ENCODE measurements at regions not wholly inside any gene's neighbourhood (a gene's known extent, or its start where the extent isn't known, plus 50 kb on each side); places are given as distances from the start of the nearest gene placed in this dataset.
"Not testable (repeated sequence)": the region's sequence is repeated elsewhere in the genome, so short reads cannot be mapped to it uniquely, and the experiment has no call there.

DNA sequence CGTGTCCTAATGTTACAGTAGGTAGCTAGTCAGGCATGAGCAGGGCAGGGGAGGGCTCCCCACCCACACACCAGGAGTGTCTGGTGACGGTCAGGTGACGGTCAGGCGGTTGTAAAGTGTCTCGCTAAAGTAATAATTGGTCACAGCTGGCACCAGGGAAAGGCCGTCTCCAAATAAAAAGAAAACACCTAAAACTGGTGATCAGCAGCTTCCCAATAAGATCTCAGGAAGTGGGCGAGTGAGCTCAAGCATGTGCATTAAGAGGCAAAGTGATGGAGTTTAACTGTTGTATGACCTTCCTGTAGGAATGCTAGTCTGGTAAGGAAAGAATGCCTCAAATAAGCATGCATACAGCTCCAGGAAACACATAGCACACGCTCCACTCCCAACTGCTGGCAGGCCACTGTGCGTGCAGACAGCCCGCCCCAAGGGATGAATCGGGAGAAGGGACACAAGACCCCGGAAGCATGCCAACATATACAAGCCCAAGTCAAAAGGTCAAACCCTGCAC lies 177.1 kb downstream of the RNF144A start:
- no peak for DNase-seq

- DNase-seq = no peak
Measured at GRCh38 chr2:7096726-7097352, 179.6 kb downstream of the RNF144A start.

- no peak for DNase-seq
Measured at GRCh38 chr2:7097353-7097895, 180.2 kb downstream of the RNF144A start.

GRCh38 chr2:7098816-7099215 lies 181.6 kb downstream of the RNF144A start:
- no peak for DNase-seq

DNA sequence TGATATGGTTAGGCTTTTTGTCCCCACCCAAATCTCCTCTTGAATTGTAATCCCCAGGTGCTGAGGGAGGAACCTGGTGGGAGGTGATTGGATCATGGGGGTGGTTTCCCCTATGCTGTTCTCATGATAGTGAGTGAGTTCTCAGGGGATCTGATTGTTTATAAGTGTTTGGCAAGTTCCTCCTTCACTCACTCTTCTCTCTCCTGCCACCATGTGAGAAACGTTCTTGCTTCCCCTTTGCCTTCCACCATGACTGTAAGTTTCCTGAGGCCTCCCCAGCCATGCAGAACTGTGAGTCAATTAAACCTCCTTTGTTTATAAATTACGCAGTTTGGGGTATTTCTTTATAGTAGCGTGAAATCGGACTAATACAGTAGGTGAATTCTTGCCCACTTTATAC lies 182.5 kb downstream of the RNF144A start:
- not testable (repeated sequence) for DNase-seq

- DNase-seq = no peak
Measured at GRCh38 chr2:7102826-7103225, 185.6 kb downstream of the RNF144A start.

DNA sequence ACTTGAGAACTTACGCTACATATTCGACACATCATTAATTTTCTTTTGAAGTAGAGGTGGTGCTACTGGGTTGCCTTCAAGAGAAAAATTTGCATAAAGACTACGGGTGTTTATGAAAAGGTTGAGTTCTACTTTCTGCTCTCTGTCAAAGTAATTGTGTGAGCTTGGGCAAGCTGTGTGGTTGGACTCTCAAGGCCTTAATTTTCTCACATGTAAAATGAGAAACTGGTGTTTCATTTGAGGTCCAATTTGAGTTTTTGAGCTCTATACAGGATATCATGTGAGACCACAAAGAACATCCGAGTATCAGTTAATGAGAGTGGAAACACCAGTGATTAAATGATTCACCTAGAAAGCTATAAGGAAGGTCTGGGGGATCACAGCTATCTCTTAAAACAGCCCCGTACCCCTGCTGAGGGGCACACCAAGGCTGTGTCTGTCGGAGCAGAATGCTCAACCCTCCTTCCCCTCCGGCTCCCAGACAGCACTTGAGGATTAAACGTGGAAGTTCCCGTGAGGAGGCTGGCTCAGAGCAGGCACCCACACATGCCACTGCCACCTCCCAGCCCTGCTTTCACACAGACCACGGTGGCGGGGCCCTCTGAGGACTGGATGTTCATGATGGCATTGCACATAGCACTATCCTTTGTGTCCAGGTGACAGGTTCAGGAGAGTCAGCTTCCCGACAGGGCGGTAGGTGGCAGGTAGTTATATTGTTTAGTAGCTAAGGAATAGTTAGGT lies 191.8 kb downstream of the RNF144A start:
- no peak for DNase-seq

DNA sequence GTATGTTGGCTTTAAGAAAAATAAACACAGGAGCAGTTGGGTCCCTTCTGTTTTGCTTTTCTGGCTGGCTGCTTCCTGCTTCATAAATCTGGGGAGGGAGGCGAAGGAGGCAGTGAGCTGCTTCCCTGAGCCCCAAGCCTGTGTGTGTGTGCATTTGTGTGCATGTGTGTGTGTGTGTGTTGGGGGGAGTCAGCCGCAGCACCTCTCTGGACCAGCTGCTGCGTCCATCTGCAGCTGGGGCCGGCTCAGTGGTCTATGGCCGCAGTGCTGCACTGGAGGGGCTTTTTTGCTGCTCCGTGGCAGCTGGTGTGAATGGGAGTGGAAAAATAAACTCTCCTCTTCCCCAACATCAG lies 192.3 kb downstream of the RNF144A start:
- DNase-seq = no peak

- no peak for DNase-seq
Measured at GRCh38 chr2:7111626-7112025, 194.4 kb downstream of the RNF144A start.

DNA sequence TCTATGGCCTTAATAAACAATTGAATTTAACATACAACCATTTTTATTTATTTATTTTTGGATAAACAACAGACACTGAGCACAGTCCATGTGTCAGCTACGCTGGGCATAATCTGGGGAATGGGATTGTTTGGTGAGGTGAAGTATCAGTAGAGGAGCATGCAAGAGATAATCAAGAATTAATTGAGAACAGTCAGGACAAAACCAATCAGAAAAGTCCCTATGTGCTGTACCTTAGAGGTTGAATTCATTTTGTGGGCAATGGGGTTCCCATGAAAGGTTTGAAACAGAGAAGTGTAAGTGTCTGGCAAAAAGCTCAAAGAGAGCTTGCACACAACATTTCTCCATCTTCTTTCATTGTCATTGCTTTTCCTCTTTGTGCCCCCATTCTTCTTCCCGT lies 198.2 kb downstream of the RNF144A start:
- no peak for DNase-seq

- no peak for DNase-seq
Measured at GRCh38 chr2:7115906-7116305, 198.7 kb downstream of the RNF144A start.

DNA sequence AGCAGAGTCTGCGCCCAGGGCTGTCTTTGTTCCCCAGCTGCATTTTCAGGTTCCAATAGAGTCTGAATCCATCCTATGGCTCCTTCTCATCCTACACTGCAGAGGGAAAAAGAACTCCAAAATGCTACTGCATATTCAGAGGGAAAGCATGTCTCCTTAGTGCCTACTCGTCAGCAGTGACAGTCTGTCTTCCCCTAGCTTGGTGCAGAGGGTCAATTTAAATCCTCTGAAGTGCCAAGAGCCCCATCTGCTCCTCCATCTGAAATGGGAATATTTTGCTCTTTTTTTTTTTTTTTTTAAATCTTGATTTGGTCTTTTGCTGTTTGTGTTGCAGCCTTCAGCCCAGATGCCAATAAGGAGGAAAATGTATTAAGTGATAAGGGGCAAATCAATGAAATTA lies 199.3 kb downstream of the RNF144A start:
- no peak for DNase-seq

DNA sequence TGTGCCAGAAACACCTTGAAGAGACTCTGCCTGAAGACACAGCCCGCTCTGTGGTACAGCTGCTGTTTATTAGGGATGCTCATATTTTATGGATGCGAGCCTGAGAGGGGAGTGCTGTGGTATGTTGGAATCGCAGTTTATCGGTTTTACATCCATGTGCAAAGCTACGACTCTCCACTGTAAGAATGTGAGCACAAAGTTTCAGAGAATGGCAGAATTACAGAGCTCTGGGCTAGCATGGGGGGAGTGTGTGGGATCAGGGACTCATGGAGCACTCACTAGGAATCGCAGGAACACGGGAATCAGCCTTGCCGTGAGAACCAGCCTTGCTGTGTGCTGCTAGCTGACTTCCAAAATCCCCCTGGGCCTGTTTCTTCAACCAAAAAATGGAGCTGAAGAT lies 199.9 kb downstream of the RNF144A start:
- no peak for DNase-seq

DNA sequence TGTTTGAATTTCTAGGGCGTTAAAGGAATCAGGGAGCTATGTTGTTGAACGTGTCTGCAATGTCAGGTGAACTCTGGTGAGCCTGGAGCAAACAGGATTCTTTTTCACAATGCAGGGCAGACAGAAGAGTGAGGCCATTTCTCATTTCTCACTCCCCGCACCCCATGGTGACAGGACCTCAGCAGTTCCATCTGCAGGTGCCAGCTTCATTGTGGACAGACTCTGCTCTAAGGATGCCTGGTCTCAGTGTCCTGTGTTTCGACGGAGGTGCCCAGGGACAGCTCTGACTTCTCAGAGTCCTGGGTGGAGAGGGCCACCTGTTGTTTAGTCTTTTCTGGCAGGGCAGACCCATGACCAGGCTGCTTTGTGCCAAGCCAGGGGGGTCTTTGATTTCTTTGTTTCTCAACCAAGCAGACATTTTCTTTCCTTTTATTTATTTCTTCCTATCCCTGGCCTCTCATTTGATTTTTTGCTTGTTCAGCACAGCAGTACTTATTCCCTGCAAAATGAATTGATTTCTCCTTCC lies 201.5 kb downstream of the RNF144A start:
- DNase-seq = no peak

DNA sequence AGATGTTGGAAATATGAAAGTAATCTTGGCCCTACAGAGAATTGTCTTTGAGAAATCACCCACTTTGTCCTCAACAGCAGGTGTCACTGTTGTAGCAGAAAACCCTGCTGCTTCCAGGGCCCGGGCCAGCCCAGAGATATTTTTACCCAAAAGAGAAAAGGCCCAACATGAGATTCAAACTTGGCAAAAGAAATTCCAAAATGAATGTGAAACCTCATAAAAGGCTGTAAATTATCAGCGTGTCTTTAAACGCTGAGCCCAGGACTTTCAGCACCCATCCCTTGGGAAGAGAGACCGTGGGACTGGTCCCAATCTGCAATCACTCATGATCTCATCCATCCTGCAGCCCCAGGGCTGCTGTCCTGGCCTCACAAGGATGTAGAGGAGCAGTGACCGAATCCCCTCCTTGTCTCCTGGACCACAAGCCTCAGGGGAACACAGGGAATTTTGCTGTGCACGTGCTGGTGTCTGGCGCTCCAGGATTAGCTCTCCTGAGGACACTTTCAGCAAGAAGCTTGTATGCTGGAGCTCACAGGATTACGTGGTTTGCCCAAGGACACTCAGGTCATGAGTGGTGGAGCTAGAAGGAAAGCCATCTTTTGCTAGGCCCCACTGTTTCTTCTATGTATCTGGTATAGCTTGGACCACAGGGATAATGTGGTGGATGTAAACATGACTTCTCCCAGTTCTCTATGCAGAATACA lies 202.1 kb downstream of the RNF144A start:
- no peak for DNase-seq

DNA sequence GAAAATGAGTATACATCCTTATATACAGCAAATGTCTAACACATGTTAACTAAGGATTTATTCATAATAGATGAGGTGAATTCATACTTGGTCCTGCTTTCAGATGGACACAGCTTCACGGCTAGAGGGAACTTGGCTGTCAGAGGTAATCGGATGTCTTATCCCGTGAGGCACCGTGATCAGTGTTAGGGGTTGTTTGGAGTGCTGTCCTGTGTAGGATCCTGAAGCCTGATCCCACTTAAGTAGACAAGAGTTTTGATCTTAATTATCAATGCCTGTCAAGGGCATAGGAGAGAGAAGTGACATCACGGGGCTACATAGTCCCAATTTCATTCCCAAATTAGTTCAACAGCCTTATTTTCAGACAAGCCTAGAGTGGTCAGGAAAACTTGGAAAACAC lies 204.6 kb downstream of the RNF144A start:
- DNase-seq = no peak

GRCh38 chr2:7127156-7127555 lies 209.9 kb downstream of the RNF144A start:
- DNase-seq = no peak

DNA sequence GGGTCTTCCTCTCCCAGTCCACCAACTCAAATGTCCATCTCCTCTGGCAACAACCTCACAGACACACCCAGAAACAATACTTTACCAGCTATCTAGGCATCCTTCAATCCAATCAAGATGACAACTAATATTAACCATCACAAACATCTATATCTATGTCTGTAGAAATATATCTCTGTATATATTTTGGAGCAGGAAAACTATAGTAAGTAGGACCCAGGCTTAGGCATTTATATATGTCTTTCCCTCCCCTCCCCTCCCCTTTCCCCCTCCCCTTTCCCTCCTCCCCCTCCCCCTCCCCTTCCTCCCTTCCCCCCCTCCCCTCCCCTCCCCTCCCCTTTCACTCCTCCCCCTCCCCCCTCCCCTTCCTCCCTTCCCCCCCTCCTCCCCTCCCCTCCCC lies 210.5 kb downstream of the RNF144A start:
- DNase-seq = no peak

DNA sequence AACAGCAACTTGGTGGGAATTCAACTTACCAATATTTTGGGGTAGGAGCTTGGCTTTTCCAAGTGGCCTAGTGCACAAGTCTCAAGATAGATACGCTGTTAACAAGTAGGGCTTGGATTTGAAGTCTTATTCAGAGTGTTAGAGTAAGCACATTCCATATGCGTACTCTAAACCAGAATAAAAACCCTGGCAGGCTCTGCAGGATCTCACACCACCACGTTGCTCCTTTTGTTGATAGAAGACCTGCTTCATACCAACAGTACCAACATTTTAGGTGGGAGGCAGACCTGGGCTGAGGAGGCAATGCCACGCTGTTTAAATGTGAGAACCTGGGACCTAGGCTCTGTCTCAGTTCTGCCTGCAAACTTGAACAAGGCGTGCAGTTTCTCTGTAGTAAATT lies 214.0 kb downstream of the RNF144A start:
- DNase-seq = no peak

DNA sequence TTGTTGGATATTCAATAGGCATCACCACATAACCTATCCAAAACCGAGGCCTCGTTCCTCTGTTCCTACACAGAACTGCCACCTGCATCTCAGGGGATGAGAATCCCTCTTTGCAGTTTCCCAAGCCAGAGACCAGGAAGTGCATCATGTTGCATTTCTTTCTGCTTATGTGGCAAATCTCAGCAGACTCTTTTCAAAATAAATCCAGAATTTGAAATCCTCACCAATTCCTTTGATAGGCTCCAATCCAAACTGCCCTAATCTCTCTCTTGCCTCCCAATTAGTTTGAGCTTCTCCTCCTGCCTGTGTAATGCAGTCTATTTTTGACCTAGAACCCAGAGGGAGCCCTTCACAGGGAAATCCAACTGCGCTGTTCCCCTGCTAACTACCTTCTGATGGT lies 215.5 kb downstream of the RNF144A start:
- DNase-seq = no peak

DNA sequence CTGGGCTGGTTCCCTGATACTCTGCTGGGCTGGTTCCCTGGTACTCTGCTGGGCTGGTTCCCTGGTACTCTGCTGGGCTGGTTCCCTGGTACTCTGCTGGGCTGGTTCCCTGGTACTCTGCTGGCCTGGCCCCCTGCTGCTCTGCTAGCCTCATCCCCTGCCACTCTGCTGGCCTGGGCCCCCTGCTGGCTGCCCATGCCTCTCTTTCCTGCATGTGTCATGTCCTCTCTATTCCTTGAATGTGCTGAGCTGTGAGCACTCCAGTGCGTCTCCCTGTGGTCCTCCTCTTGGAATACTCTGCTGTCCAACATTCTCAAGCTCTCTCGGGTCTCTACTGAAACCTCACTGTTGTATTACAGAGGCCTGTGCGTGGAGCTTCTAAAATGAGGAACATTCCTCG lies 216.3 kb downstream of the RNF144A start:
- no peak for DNase-seq

GRCh38 chr2:7140306-7140705 lies 223.1 kb downstream of the RNF144A start:
- no peak for DNase-seq

DNA sequence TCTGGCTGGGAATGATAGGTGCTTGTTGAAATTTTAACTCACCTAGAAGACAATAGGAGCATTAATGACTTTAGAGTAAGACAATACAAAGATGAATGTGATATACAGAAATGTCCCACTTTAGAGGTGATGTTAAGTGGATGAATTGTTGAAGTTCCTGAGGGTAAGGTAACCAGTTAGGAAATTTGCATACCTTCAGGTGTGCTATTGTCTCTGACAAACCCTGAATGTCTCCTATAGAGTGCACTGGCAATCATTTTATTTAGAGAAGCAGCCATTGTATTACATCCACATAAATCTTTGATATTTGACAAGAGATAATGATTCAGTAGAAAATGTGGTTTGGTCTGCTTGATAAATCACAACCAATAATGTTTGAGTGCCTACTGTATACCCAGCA lies 228.5 kb downstream of the RNF144A start:
- DNase-seq = no peak

DNA sequence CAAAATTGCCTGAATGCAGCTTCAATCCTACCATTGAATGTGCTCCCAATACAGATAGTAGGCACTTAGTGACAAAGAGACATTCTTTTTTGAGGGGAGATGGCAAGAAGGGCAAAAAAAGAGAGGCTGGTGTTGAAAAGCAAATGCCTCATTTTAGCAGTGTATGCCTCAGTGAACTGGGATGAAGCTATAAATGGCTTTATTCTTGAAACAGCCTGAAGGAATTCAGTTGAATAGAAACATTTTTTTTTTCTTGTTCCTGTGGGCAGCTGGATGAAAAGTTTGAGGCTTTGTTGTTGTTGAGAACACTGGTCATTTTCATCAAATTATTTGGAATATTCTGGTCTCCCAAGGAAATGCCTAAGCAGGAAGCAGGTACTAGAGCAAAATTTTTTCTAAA lies 228.9 kb downstream of the RNF144A start:
- DNase-seq = no peak
